Liver (tissue), 7 donors: ENCODE measurements at regions not wholly inside any gene's neighbourhood (a gene's known extent, or its start where the extent isn't known, plus 50 kb on each side); places are given as distances from the start of the nearest gene placed in this dataset.
"Not testable (repeated sequence)": the region's sequence is repeated elsewhere in the genome, so short reads cannot be mapped to it uniquely, and the experiment has no call there.

Source experiments
- DNase-seq: peaks from one replicate; pipeline ENCODE4 v3.0.0-alpha.2; 2017; ENCODE audit warnings: low spot score
- H3K27ac ChIP-seq, 2 donors: one replicate each; pipeline ENCODE4 v1.7.0; 2013; ENCODE audit warnings: inconsistent platforms in 2 of 2, low read length in 2 of 2, control low read depth in 1 of 2, low read depth in 1 of 2, mild to moderate bottlenecking in 1 of 2
- H3K27me3 ChIP-seq, 4 donors: one replicate each; pipeline versions ENCODE4 v1.6.1 to v1.7.0; 2013; ENCODE audit warnings: low read length in 3 of 4, inconsistent platforms in 1 of 4, mild to moderate bottlenecking in 1 of 4, moderate library complexity in 1 of 4; ENCODE audit not compliant: control insufficient read depth in 4 of 4, insufficient read depth in 4 of 4
- H3K36me3 ChIP-seq, 4 donors: one replicate each; pipeline versions ENCODE4 v1.6.1 to v1.7.0; 2013; ENCODE audit warnings: low read length in 3 of 4, mild to moderate bottlenecking in 3 of 4, low read depth in 1 of 4, moderate library complexity in 1 of 4; ENCODE audit not compliant: control insufficient read depth in 4 of 4, insufficient read depth in 3 of 4
- H3K4me1 ChIP-seq, 4 donors: one replicate each; pipeline versions ENCODE4 v1.6.1 to v1.7.0; 2013; ENCODE audit warnings: low read length in 3 of 4, mild to moderate bottlenecking in 3 of 4, moderate library complexity in 1 of 4; ENCODE audit not compliant: control insufficient read depth in 4 of 4, insufficient read depth in 4 of 4
- H3K4me3 ChIP-seq, 3 donors: one replicate each; pipeline versions ENCODE4 v1.6.1 to v1.7.0; 2013; ENCODE audit warnings: low read length in 3 of 3, control low read depth in 1 of 3, low read depth in 1 of 3, mild to moderate bottlenecking in 1 of 3
- H3K9ac ChIP-seq, 2 donors: one replicate each; pipeline ENCODE4 v1.7.0; 2013; ENCODE audit warnings: low read length in 2 of 2, mild to moderate bottlenecking in 2 of 2, moderate library complexity in 2 of 2, control low read depth in 1 of 2, low read depth in 1 of 2
- H3K9me3 ChIP-seq, 4 donors: one replicate each; pipeline versions ENCODE4 v1.6.1 to v1.7.0; 2013; ENCODE audit warnings: low read length in 3 of 4; ENCODE audit not compliant: control insufficient read depth in 4 of 4
- EGR1 ChIP-seq, 2 donors: IDR thresholded peaks; 2 replicates each; pipeline ENCODE4 v1.6.1; 2016 to 2018; ENCODE audit warnings: antibody characterized with exemption in 2 of 2, low read depth in 2 of 2
- FOXA1 ChIP-seq: IDR thresholded peaks from 2 replicates; pipeline ENCODE4 v1.6.1; 2016; ENCODE audit warnings: antibody characterized with exemption
- FOXA2 ChIP-seq: IDR thresholded peaks from 2 replicates; pipeline ENCODE4 v1.6.1; 2016; ENCODE audit warnings: antibody characterized with exemption
- GABPA ChIP-seq, 2 donors: IDR thresholded peaks in 1 of 2; conservative IDR thresholded peaks in 1 of 2; 2 replicates each; pipeline ENCODE4 v1.6.1; 2016; ENCODE audit warnings: antibody characterized with exemption in 2 of 2, mild to moderate bottlenecking in 1 of 2, moderate library complexity in 1 of 2
- HNF4A ChIP-seq, 2 donors: conservative IDR thresholded peaks; 2 replicates each; pipeline ENCODE4 v1.6.1; 2016; ENCODE audit warnings: antibody characterized with exemption in 2 of 2, mild to moderate bottlenecking in 2 of 2
- HNF4G ChIP-seq: IDR thresholded peaks from 2 replicates; pipeline ENCODE4 v1.6.1; 2016; ENCODE audit warnings: antibody characterized with exemption
- JUND ChIP-seq, 2 donors: IDR thresholded peaks; 2 replicates each; pipeline ENCODE4 v1.6.1; 2016; ENCODE audit warnings: antibody characterized with exemption in 2 of 2
- NR2F2 ChIP-seq: IDR thresholded peaks from 2 replicates; pipeline ENCODE4 v1.6.1; 2016; ENCODE audit warnings: antibody characterized with exemption
- RAD21 ChIP-seq, 2 donors: IDR thresholded peaks; 2 replicates each; pipeline ENCODE4 v1.6.1; 2016; ENCODE audit warnings: antibody characterized with exemption in 2 of 2, mild to moderate bottlenecking in 2 of 2
- RXRA ChIP-seq, 2 donors: IDR thresholded peaks; 2 replicates each; pipeline ENCODE4 v1.6.1; 2017 to 2018; ENCODE audit warnings: antibody characterized with exemption in 2 of 2, mild to moderate bottlenecking in 1 of 2
- SP1 ChIP-seq: IDR thresholded peaks from 2 replicates; pipeline ENCODE4 v1.6.1; 2018; ENCODE audit warnings: antibody characterized with exemption, mild to moderate bottlenecking
- TAF1 ChIP-seq: conservative IDR thresholded peaks from 2 replicates; pipeline ENCODE4 v1.6.1; 2016; ENCODE audit warnings: antibody characterized with exemption, mild to moderate bottlenecking
- YY1 ChIP-seq: IDR thresholded peaks from 2 replicates; pipeline ENCODE4 v1.6.1; 2016; ENCODE audit warnings: antibody characterized with exemption, mild to moderate bottlenecking
- WGBS: extraction: QIAGEN DNeasy Blood & Tissue Kit; methylation state at CpG from one replicate; pipeline ENCODE4 v1.1.7; 2013; 5-methylcytosine and 5-hydroxymethylcytosine counted together
- TF ChIP-seq, protein P1 (sequence below): IDR thresholded peaks from 2 replicates; pipeline ENCODE4 v1.6.1; 2016; ENCODE audit warnings: antibody characterized with exemption
- TF ChIP-seq, protein P2 (sequence below): IDR thresholded peaks from 2 replicates; pipeline ENCODE4 v1.6.1; 2016; ENCODE audit warnings: antibody characterized with exemption, mild to moderate bottlenecking
- TF ChIP-seq, protein P3 (sequence below): IDR thresholded peaks from 2 replicates; pipeline ENCODE4 v1.6.1; 2016; ENCODE audit warnings: antibody characterized with exemption
- TF ChIP-seq, protein P4 (sequence below): IDR thresholded peaks from 2 replicates; pipeline ENCODE4 v1.6.1; 2016; ENCODE audit warnings: antibody characterized with exemption
- donor health status: healthy.
- donor health status: healthy.
- donor health status: healthy.
- donor health status: healthy.

DNA sequence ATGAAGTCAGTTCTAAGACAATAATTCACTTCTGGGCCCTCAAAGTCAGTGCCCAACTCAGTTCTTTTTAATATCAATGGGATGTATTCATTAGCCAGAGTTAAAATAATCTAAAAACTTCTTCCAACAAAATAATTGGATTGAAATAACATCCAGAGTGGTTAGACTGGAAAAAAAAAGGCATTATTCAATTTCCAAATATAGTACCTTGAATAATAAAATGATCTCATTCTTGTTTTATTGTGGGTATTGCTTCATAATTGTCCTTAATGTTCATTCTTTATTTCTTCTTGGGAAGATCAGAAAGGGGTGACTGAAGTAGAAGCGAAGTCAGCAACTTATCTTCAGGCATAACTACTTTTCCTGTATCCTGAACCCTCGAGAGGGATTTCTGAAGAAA, 85.1 kb upstream of the JARID2 start:
- Histone ChIP-seq H3K4me1 (no peaks in the 10 kb centered on the region), H3K27ac (no peak overlapping the region), H3K27me3 (no peaks in the 10 kb centered on the region), H3K4me3 (no peak overlapping the region), H3K9ac (no peak overlapping the region), H3K36me3 (no peaks in the 10 kb centered on the region), H3K9me3 (no peaks in the 10 kb centered on the region)
- TF ChIP-seq RAD21 (IDR thresholded peaks at IDR 0.05) (no peak), FOXA1 (no peak), HNF4A (conservative IDR thresholded peaks at IDR 0.05) (no peak), HNF4G (no peak), EGR1 (IDR thresholded peaks at IDR 0.05; ENCODE audit: low read depth in 2 of 2) (no peak), YY1 (no peak), RXRA (IDR thresholded peaks at IDR 0.05) (no peak), TAF1 (no peak), JUND (IDR thresholded peaks at IDR 0.05) (no peak), NR2F2 (no peak), SP1 (no peak)
- TF ChIP-seq, protein P1, sequence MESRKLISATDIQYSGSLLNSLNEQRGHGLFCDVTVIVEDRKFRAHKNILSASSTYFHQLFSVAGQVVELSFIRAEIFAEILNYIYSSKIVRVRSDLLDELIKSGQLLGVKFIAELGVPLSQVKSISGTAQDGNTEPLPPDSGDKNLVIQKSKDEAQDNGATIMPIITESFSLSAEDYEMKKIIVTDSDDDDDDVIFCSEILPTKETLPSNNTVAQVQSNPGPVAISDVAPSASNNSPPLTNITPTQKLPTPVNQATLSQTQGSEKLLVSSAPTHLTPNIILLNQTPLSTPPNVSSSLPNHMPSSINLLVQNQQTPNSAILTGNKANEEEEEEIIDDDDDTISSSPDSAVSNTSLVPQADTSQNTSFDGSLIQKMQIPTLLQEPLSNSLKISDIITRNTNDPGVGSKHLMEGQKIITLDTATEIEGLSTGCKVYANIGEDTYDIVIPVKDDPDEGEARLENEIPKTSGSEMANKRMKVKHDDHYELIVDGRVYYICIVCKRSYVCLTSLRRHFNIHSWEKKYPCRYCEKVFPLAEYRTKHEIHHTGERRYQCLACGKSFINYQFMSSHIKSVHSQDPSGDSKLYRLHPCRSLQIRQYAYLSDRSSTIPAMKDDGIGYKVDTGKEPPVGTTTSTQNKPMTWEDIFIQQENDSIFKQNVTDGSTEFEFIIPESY: no peak
- TF ChIP-seq, protein P2, sequence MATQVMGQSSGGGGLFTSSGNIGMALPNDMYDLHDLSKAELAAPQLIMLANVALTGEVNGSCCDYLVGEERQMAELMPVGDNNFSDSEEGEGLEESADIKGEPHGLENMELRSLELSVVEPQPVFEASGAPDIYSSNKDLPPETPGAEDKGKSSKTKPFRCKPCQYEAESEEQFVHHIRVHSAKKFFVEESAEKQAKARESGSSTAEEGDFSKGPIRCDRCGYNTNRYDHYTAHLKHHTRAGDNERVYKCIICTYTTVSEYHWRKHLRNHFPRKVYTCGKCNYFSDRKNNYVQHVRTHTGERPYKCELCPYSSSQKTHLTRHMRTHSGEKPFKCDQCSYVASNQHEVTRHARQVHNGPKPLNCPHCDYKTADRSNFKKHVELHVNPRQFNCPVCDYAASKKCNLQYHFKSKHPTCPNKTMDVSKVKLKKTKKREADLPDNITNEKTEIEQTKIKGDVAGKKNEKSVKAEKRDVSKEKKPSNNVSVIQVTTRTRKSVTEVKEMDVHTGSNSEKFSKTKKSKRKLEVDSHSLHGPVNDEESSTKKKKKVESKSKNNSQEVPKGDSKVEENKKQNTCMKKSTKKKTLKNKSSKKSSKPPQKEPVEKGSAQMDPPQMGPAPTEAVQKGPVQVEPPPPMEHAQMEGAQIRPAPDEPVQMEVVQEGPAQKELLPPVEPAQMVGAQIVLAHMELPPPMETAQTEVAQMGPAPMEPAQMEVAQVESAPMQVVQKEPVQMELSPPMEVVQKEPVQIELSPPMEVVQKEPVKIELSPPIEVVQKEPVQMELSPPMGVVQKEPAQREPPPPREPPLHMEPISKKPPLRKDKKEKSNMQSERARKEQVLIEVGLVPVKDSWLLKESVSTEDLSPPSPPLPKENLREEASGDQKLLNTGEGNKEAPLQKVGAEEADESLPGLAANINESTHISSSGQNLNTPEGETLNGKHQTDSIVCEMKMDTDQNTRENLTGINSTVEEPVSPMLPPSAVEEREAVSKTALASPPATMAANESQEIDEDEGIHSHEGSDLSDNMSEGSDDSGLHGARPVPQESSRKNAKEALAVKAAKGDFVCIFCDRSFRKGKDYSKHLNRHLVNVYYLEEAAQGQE: no peak
- TF ChIP-seq, protein P3, sequence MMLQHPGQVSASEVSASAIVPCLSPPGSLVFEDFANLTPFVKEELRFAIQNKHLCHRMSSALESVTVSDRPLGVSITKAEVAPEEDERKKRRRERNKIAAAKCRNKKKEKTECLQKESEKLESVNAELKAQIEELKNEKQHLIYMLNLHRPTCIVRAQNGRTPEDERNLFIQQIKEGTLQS: no peak
- TF ChIP-seq, protein P4, sequence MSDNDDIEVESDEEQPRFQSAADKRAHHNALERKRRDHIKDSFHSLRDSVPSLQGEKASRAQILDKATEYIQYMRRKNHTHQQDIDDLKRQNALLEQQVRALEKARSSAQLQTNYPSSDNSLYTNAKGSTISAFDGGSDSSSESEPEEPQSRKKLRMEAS: no peak
- WGBS: 91% methylated on average over 2 of the region's 2 CpGs
- DNase-seq: no peak

DNA sequence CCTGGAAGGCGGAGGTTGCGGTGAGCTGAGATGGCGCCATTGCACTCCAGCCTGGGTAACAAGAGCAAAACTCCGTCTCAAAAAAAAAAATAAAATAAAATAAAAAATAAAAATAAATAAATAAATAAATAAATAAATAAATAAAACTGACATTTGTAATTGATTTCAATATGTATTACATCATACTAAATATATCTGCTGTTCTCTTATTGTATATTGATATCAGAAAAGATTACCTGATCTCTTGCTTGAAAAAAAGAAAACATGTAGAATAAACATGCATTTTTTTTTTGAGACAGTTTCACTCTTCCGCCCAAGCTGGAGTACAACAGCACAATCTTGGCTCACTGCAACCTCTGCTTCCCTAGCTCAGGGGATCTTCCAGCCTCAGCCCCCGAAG, 81.0 kb upstream of the JARID2 start:
- 98% methylated on average over 6 of the region's 6 CpGs for WGBS

DNA sequence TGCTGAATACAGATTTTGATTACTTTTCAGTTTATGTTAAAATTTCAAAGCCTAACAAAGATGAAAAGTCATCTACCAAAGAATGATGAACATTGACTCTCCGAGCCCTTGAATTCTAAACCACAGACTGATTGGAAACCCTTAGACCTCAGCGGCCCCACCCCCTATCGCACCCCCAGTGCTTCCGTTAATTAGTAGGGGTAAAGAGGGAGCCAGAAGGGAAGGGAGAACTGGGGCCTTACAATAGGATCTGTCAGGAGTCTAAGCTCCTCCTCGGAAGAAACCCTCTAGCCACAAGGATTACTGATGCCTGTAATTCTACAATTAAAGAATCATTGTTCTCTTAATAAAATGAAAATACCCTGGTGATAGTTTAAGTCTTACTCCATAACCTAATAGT, 79.7 kb upstream of the JARID2 start:
- Histone ChIP-seq H3K4me3 (no peak overlapping the region), H3K36me3 (no peaks in the 10 kb centered on the region), H3K9me3 (no peaks in the 10 kb centered on the region), H3K27ac (no peak overlapping the region), H3K4me1 (no peaks in the 10 kb centered on the region), H3K9ac (no peak overlapping the region), H3K27me3 (peaks cover 0 to 2% (median 0%) of the 10 kb centered on the region in 4 donors)
- DNase-seq: no peak
- WGBS: 83% methylated on average over 5 of the region's 5 CpGs
- TF ChIP-seq GABPA (IDR thresholded peaks at IDR 0.05 in 1 of 2, conservative IDR thresholded peaks at IDR 0.05 in 1 of 2) (no peak), TAF1 (no peak), RAD21 (IDR thresholded peaks at IDR 0.05) (no peak), FOXA2 (no peak), FOXA1 (no peak), YY1 (no peak), SP1 (no peak), HNF4G (no peak), JUND (IDR thresholded peaks at IDR 0.05) (no peak), EGR1 (IDR thresholded peaks at IDR 0.05; ENCODE audit: low read depth in 2 of 2) (no peak), RXRA (IDR thresholded peaks at IDR 0.05) (no peak), NR2F2 (no peak)
- TF ChIP-seq, protein P2: no peak
- TF ChIP-seq, protein P1: no peak

More for the DNA sequence above, 81.0 kb upstream of the JARID2 start:
- not testable (repeated sequence) for H3K27me3 ChIP-seq, H3K36me3 ChIP-seq, H3K4me3 ChIP-seq, H3K27ac ChIP-seq, H3K9me3 ChIP-seq, DNase-seq, H3K9ac ChIP-seq, H3K4me1 ChIP-seq
